H9 (cell line): ENCODE measurements at regions not wholly inside any gene's neighbourhood (a gene's known extent, or its start where the extent isn't known, plus 50 kb on each side); places are given as distances from the start of the nearest gene placed in this dataset.

ENCODE experiments used
- DNase-seq: peaks from one replicate; pipeline ENCODE4 v3.0.0-alpha.2; 2017
- H2AFZ ChIP-seq: one replicate; pipeline ENCODE4 v1.6.1; 2013; ENCODE audit warnings: mild to moderate bottlenecking, low read length, control low read depth, moderate library complexity
- H2AK5ac ChIP-seq: 2 replicates; pipeline ENCODE4 v1.6.1; 2013; ENCODE audit warnings: low read length, control low read depth, mixed read lengths; ENCODE audit not compliant: insufficient read length
- H2BK120ac ChIP-seq: one replicate; pipeline ENCODE4 v1.6.1; 2013; ENCODE audit warnings: low read depth, mild to moderate bottlenecking, low read length, control low read depth, inconsistent platforms; ENCODE audit not compliant: poor library complexity, severe bottlenecking
- H2BK12ac ChIP-seq: 2 replicates; pipeline ENCODE4 v1.6.1; 2013; ENCODE audit warnings: low read length, control low read depth, mixed read lengths, low read depth; ENCODE audit not compliant: insufficient read length
- H2BK15ac ChIP-seq: 2 replicates; pipeline ENCODE4 v1.6.1; 2013; ENCODE audit warnings: low read depth, low read length, control low read depth
- H2BK20ac ChIP-seq: one replicate; pipeline ENCODE4 v1.6.1; 2013; ENCODE audit warnings: low read depth, mild to moderate bottlenecking, low read length, control low read depth, inconsistent platforms; ENCODE audit not compliant: poor library complexity, severe bottlenecking
- H2BK5ac ChIP-seq: 2 replicates; pipeline ENCODE4 v1.6.1; 2013; ENCODE audit warnings: low read length, control low read depth, mixed read lengths; ENCODE audit not compliant: insufficient read length
- H3K14ac ChIP-seq: 2 replicates; pipeline ENCODE4 v1.6.1; 2013; ENCODE audit warnings: low read length, control low read depth; ENCODE audit not compliant: insufficient read depth
- H3K18ac ChIP-seq: 2 replicates; pipeline ENCODE4 v1.6.1; 2013; ENCODE audit warnings: low read depth, mild to moderate bottlenecking, mixed read lengths, low read length, control low read depth; ENCODE audit not compliant: insufficient read length
- H3K23ac ChIP-seq: 2 replicates; pipeline ENCODE4 v1.6.1; 2013; ENCODE audit warnings: low read length, control low read depth, mixed read lengths, low read depth; ENCODE audit not compliant: insufficient read length
- H3K23me2 ChIP-seq: 2 replicates; pipeline ENCODE4 v1.6.1; 2013; ENCODE audit warnings: low read depth, mild to moderate bottlenecking, mixed read lengths, low read length, control low read depth; ENCODE audit not compliant: insufficient read length, poor library complexity, severe bottlenecking
- H3K27ac ChIP-seq: 2 replicates; pipeline ENCODE4 v1.5.1; 2013; ENCODE audit warnings: low read length, control low read depth, mixed read lengths, low read depth; ENCODE audit not compliant: insufficient read length
- H3K27me3 ChIP-seq: 2 replicates; pipeline ENCODE4 v1.6.1; 2013; ENCODE audit warnings: low read length, control low read depth, inconsistent platforms; ENCODE audit not compliant: insufficient read depth
- H3K4ac ChIP-seq: 2 replicates; pipeline ENCODE4 v1.6.1; 2013; ENCODE audit warnings: low read depth, mild to moderate bottlenecking, control low read depth, inconsistent platforms, low read length, moderate library complexity
- H3K4me1 ChIP-seq: 2 replicates; pipeline ENCODE4 v1.6.1; 2013; ENCODE audit warnings: low read length, control low read depth, inconsistent platforms; ENCODE audit not compliant: insufficient read depth
- H3K4me2 ChIP-seq: 2 replicates; pipeline ENCODE4 v1.6.1; 2013; ENCODE audit warnings: low read length, control low read depth, mixed read lengths; ENCODE audit not compliant: insufficient read length, insufficient read depth
- H3K56ac ChIP-seq: 2 replicates; pipeline ENCODE4 v1.6.1; 2013; ENCODE audit warnings: low read depth, mild to moderate bottlenecking, mixed read lengths, low read length, control low read depth; ENCODE audit not compliant: insufficient read length
- H3K79me1 ChIP-seq: 2 replicates; pipeline ENCODE4 v1.6.1; 2013; ENCODE audit warnings: low read depth, mild to moderate bottlenecking, moderate library complexity, low read length, control low read depth, inconsistent platforms; ENCODE audit not compliant: insufficient read depth, poor library complexity, severe bottlenecking
- H3K79me2 ChIP-seq: 2 replicates; pipeline ENCODE4 v1.6.1; 2013; ENCODE audit warnings: low read length, control low read depth, inconsistent platforms; ENCODE audit not compliant: insufficient read depth
- H3K9ac ChIP-seq: 2 replicates; pipeline ENCODE4 v1.6.1; 2013; ENCODE audit warnings: low read length, control low read depth, mixed read lengths; ENCODE audit not compliant: insufficient read length; ENCODE audit errors: extremely low read depth
- H3K9me3 ChIP-seq: one replicate; pipeline ENCODE4 v1.6.1; 2013; ENCODE audit warnings: low read depth, low read length, inconsistent platforms; ENCODE audit not compliant: control insufficient read depth
- H3T11ph ChIP-seq: one replicate; pipeline ENCODE4 v1.6.1; 2013; ENCODE audit warnings: mild to moderate bottlenecking, low read length, control low read depth, inconsistent platforms
- H4K20me1 ChIP-seq: one replicate; pipeline ENCODE4 v1.6.1; 2013; ENCODE audit not compliant: control insufficient read depth, insufficient read length, insufficient read depth
- H4K5ac ChIP-seq: 2 replicates; pipeline ENCODE4 v1.6.1; 2013; ENCODE audit warnings: low read depth, mild to moderate bottlenecking, mixed read lengths, low read length, control low read depth; ENCODE audit not compliant: insufficient read length
- H4K8ac ChIP-seq: replicated peaks from 2 replicates; pipeline ENCODE4 v1.6.1; 2013; ENCODE audit warnings: low read length, control low read depth, mixed read lengths, low read depth; ENCODE audit not compliant: insufficient read length
- H4K91ac ChIP-seq: 2 replicates; pipeline ENCODE4 v1.6.1; 2013; ENCODE audit warnings: low read depth, mild to moderate bottlenecking, moderate library complexity, mixed read lengths, low read length, control low read depth; ENCODE audit not compliant: insufficient read length
- H3K27ac Mint-ChIP-seq, 3 experiments: 2 replicates in 2 of 3; 3 replicates in 1 of 3; pipeline ENCODE4 v1.8.0; 2020 to 2021; ENCODE audit warnings: mixed read lengths in 3 of 3, mild to moderate bottlenecking in 1 of 3, moderate library complexity in 1 of 3
- H3K27me3 Mint-ChIP-seq: 2 replicates; pipeline ENCODE4 v1.8.0; 2021; ENCODE audit warnings: low read depth, mild to moderate bottlenecking, moderate library complexity, mixed read lengths
- H3K36me3 Mint-ChIP-seq, 3 experiments: 2 replicates in 2 of 3; 3 replicates in 1 of 3; pipeline ENCODE4 v1.8.0; 2020 to 2021; ENCODE audit warnings: low read depth in 3 of 3, mixed read lengths in 3 of 3; ENCODE audit not compliant: insufficient read depth in 1 of 3
- H3K4me1 Mint-ChIP-seq, 2 experiments: 2 replicates each; pipeline ENCODE4 v1.8.0; 2020; ENCODE audit warnings: mixed read lengths in 2 of 2
- H3K4me3 Mint-ChIP-seq, 2 experiments: 2 replicates in 1 of 2; 3 replicates in 1 of 2; pipeline ENCODE4 v1.8.0; 2020 to 2021; ENCODE audit warnings: mild to moderate bottlenecking in 2 of 2, mixed read lengths in 2 of 2, moderate library complexity in 1 of 2
- H3K9me3 Mint-ChIP-seq, 2 experiments: 2 replicates in 1 of 2; 3 replicates in 1 of 2; pipeline ENCODE4 v1.8.0; 2020; ENCODE audit warnings: mild to moderate bottlenecking in 2 of 2, mixed read lengths in 2 of 2, moderate library complexity in 1 of 2
- WGBS: extraction: QIAGEN DNeasy Blood & Tissue Kit; methylation state at CpG from one replicate; pipeline ENCODE4 v1.1.7; 2013; ENCODE audit warnings: missing lambda C conversion rate, low lambda C conversion rate, mixed read lengths; ENCODE audit not compliant: insufficient read length; ENCODE audit errors: extremely low coverage; 5-methylcytosine and 5-hydroxymethylcytosine counted together
- TF ChIP-seq, protein P1 (sequence below): fragments of 200-600 bp; sonication (generic); conservative IDR thresholded peaks from 3 replicates; pipeline ENCODE4 v1.8.0; 2021; ENCODE audit warnings: antibody characterized with exemption, mild to moderate bottlenecking

DNA sequence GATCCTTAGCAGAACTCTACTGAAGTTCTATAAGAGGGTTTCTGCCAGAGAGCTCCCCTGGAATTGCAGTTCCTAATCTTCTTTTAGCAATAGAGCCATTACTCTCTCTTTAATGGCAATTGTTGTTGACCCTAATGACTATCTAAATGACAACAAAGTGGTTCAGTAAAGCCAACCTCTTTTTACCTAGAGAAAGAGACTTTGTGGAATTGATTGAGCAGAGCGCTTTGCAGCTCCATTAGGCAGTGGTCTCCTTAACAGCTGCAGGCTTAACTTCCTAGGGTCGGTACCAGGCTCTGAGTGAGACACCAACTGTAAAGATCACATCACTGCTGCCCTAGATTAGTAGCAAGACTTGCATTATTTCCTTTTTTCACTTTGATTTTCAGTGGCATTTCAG lies 1472.9 kb upstream of the TENM3 start:
- TF ChIP-seq, protein P1, sequence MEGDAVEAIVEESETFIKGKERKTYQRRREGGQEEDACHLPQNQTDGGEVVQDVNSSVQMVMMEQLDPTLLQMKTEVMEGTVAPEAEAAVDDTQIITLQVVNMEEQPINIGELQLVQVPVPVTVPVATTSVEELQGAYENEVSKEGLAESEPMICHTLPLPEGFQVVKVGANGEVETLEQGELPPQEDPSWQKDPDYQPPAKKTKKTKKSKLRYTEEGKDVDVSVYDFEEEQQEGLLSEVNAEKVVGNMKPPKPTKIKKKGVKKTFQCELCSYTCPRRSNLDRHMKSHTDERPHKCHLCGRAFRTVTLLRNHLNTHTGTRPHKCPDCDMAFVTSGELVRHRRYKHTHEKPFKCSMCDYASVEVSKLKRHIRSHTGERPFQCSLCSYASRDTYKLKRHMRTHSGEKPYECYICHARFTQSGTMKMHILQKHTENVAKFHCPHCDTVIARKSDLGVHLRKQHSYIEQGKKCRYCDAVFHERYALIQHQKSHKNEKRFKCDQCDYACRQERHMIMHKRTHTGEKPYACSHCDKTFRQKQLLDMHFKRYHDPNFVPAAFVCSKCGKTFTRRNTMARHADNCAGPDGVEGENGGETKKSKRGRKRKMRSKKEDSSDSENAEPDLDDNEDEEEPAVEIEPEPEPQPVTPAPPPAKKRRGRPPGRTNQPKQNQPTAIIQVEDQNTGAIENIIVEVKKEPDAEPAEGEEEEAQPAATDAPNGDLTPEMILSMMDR = no peak
- no peaks in the 10 kb centered on the region for H3K27me3 ChIP-seq
- H3K4me2 ChIP-seq = no peak overlapping the region
- no peak overlapping the region for H2BK20ac ChIP-seq
- H3K23ac ChIP-seq = no peak overlapping the region
- no peak overlapping the region for H3T11ph ChIP-seq
- no peak overlapping the region for H4K91ac ChIP-seq
- H3K9ac ChIP-seq = no peak overlapping the region
- H2BK12ac ChIP-seq = no peak overlapping the region
- H3K27ac ChIP-seq = no peak overlapping the region
- no peaks in the 10 kb centered on the region for H4K20me1 ChIP-seq
- Mint-ChIP-seq H3K4me3 (no peak overlapping the region), H3K27ac (peak overlapping the region in 2 of 3 experiments; percentile 58 to 96; a peak in 3 of 7 replicates), H3K9me3 (peaks cover 8 to 17% of the 10 kb centered on the region in 2 experiments), H3K27me3 (no peaks in the 10 kb centered on the region), H3K36me3 (peaks cover 2 to 31% (median 10%) of the 10 kb centered on the region in 3 experiments; a peak in 6 of 7 replicates), H3K4me1 (peaks cover 60 to 65% of the 10 kb centered on the region in 2 experiments)
- no peak overlapping the region for H4K5ac ChIP-seq
- peaks cover 3% of the 10 kb centered on the region; the same call in 1 of the 2 replicates for H3K4me1 ChIP-seq
- no peaks in the 10 kb centered on the region for H3K79me1 ChIP-seq
- H2BK15ac ChIP-seq = no peak overlapping the region
- H2AK5ac ChIP-seq = no peak overlapping the region
- no peak overlapping the region for H3K14ac ChIP-seq
- no CpG with 5 or more reads among the region's 2 CpGs for WGBS
- no peak overlapping the region for H2BK5ac ChIP-seq
- H3K9me3 ChIP-seq = peaks cover 5% of the 10 kb centered on the region
- H3K4ac ChIP-seq = no peak overlapping the region
- H2AFZ ChIP-seq = no peak overlapping the region
- no peak overlapping the region for H3K56ac ChIP-seq
- no peaks in the 10 kb centered on the region for H3K23me2 ChIP-seq
- no peak overlapping the region for H4K8ac ChIP-seq
- no peak overlapping the region for H2BK120ac ChIP-seq
- H3K18ac ChIP-seq = no peak overlapping the region
- no peaks in the 10 kb centered on the region for H3K79me2 ChIP-seq
- no peak for DNase-seq
